HepG2 (cell line): ENCODE measurements at regions not wholly inside any gene's neighbourhood (a gene's known extent, or its start where the extent isn't known, plus 50 kb on each side); places are given as distances from the start of the nearest gene placed in this dataset.

Experiments used
- ATAC-seq: fragments of 200-7000 bp; cut with Tn5 transposase; 3 replicates; pipeline ENCODE4 v1.9.1; 2020; ENCODE audit warnings: mild to moderate bottlenecking, moderate library complexity
- BruUV-seq: library from RNA; stranded (reverse); fragments of 400-500 nt; replicated peaks from 2 replicates; lab custom pipeline; 2021; lab: Mats Ljungman, UMichigan
- CTCF ChIA-PET: fragments of 300-600 bp; formaldehyde crosslinking; extraction: SDS; loops from one replicate; lab custom pipeline; 2021; ENCODE audit warnings: low total read pairs, inconsistent platforms, low intra/inter-chr PET ratio; lab: Yijun Ruan, JAX
- POLR2A ChIA-PET: fragments of 350-600 bp; sonication (Branson Sonifier 250); formaldehyde crosslinking; loops from one replicate; lab custom pipeline; 2020; ENCODE audit warnings: antibody characterized with exemption, inconsistent platforms; lab: Yijun Ruan, JAX
- DNase-seq: peaks from one replicate; pipeline ENCODE4 v3.0.0-alpha.2; 2015; ENCODE audit warnings: low spot score
- FAIRE-seq: peaks from 3 replicates; lab custom pipeline; 2011; peaks lifted over from hg19 to GRCh38; lab: Jason Lieb, UNC
- H2AFZ ChIP-seq: one replicate; pipeline ENCODE4 v1.6.1; 2011; ENCODE audit warnings: low read length, inconsistent platforms
- H3K27ac ChIP-seq: fragments of 300-600 bp; 3 replicates; pipeline ENCODE4 v1.8.0; 2011; ENCODE audit warnings: mixed run types, mild to moderate bottlenecking, mixed read lengths, low read length, inconsistent platforms; ENCODE audit not compliant: insufficient read depth; ENCODE audit errors: extremely low read length
- H3K27me3 ChIP-seq, 2 experiments: fragments of 200-600 bp in 1 of 2; 2 replicates in 1 of 2; 3 replicates in 1 of 2; pipeline versions ENCODE4 v1.6.0 to v1.8.0; 2011; ENCODE audit warnings: low read length in 2 of 2, mild to moderate bottlenecking in 2 of 2, moderate library complexity in 2 of 2, inconsistent platforms in 1 of 2; ENCODE audit not compliant: insufficient read depth in 2 of 2, control insufficient read depth in 1 of 2
- H3K36me3 ChIP-seq, 2 experiments: fragments of 200-600 bp in 1 of 2; replicated peaks in 1 of 2; 2 replicates in 1 of 2; 3 replicates in 1 of 2; pipeline versions ENCODE4 v1.5.1 to v1.8.0; 2011; ENCODE audit warnings: low read length in 2 of 2, inconsistent platforms in 1 of 2; ENCODE audit not compliant: insufficient read depth in 2 of 2, control insufficient read depth in 1 of 2
- H3K4me1 ChIP-seq: 2 replicates; pipeline ENCODE4 v1.5.1; 2012; ENCODE audit warnings: low read length, inconsistent platforms; ENCODE audit not compliant: insufficient read depth
- H3K4me2 ChIP-seq: 2 replicates; pipeline ENCODE4 v1.6.0; 2011; ENCODE audit warnings: low read depth, low read length, inconsistent platforms
- H3K4me3 ChIP-seq, 3 experiments: fragments of 200-600 bp in 1 of 3; sonication (generic), shearing (Covaris generic) in 1 of 3; replicated peaks in 1 of 3; 2 replicates each; pipeline ENCODE4 v1.5.1; 2011 to 2016; ENCODE audit warnings: low read length in 3 of 3, inconsistent platforms in 2 of 3, low read depth in 2 of 3, mild to moderate bottlenecking in 2 of 3, control low read depth in 1 of 3, mixed read lengths in 1 of 3; ENCODE audit not compliant: insufficient read depth in 1 of 3
- H3K79me2 ChIP-seq: one replicate; pipeline ENCODE4 v1.6.1; 2011; ENCODE audit warnings: low read length, inconsistent platforms; ENCODE audit not compliant: insufficient read depth
- H3K9ac ChIP-seq: 2 replicates; pipeline ENCODE4 v1.6.0; 2011; ENCODE audit warnings: mild to moderate bottlenecking, low read depth, low read length, inconsistent platforms; ENCODE audit not compliant: insufficient read depth
- H3K9me3 ChIP-seq: 2 replicates; pipeline ENCODE4 v1.5.1; 2012; ENCODE audit warnings: mild to moderate bottlenecking, low read length
- H4K20me1 ChIP-seq: 2 replicates; pipeline ENCODE4 v1.6.0; 2011; ENCODE audit warnings: inconsistent platforms, mild to moderate bottlenecking, low read length, moderate library complexity; ENCODE audit not compliant: insufficient read depth
- CAMTA2 ChIP-seq: sonication (generic); formaldehyde crosslinking; IDR thresholded peaks from 2 replicates; pipeline ENCODE4 v1.4.0; 2020; ENCODE audit warnings: mild to moderate bottlenecking, missing genetic modification reagents, borderline replicate concordance
- RARG ChIP-seq: sonication (generic); formaldehyde crosslinking; IDR thresholded peaks from 2 replicates; pipeline ENCODE4 v1.4.0; 2020; ENCODE audit warnings: low read depth, mild to moderate bottlenecking, missing genetic modification reagents
- SAP130 ChIP-seq: IDR thresholded peaks from 2 replicates; pipeline ENCODE4 v1.6.1; 2016; ENCODE audit warnings: low read depth
- THAP7 ChIP-seq: sonication (generic); formaldehyde crosslinking; IDR thresholded peaks from 2 replicates; pipeline ENCODE4 v1.8.1; 2023; ENCODE audit warnings: mild to moderate bottlenecking, missing genetic modification reagents
- XRCC5 ChIP-seq: fragments of 200-400 bp; formaldehyde crosslinking; optimal IDR thresholded peaks from 2 replicates; pipeline ENCODE3; 2017; ENCODE audit warnings: mild to moderate bottlenecking, low read length
- ZBTB37 ChIP-seq: sonication (generic); formaldehyde crosslinking; IDR thresholded peaks from 2 replicates; pipeline ENCODE4 v1.4.0; 2020; ENCODE audit warnings: mild to moderate bottlenecking, missing genetic modification reagents
- ZKSCAN1 ChIP-seq: fragments of 150-350 bp; IDR thresholded peaks from 2 replicates; pipeline ENCODE4 v1.6.1; 2014; ENCODE audit warnings: low read length
- ZNF280B ChIP-seq: sonication (generic); formaldehyde crosslinking; IDR thresholded peaks from 2 replicates; pipeline ENCODE4 v1.5.0; 2020; ENCODE audit warnings: missing genetic modification reagents, mild to moderate bottlenecking, borderline replicate concordance
- ZZZ3 ChIP-seq: sonication (generic); formaldehyde crosslinking; IDR thresholded peaks from 2 replicates; pipeline ENCODE4 v1.4.0; 2020; ENCODE audit warnings: missing genetic modification reagents, mild to moderate bottlenecking, borderline replicate concordance
- WGBS: methylation state at CpG from one replicate; pipeline ENCODE4 v1.1.6; 2017; ENCODE audit warnings: low lambda C conversion rate; 5-methylcytosine and 5-hydroxymethylcytosine counted together
- in situ Hi-C: cut with HindIII; loops from 2 replicates; pipeline ENCODE4 v1.10.0; 2017; ENCODE audit warnings: low pct_unique_long_range_greater_than_20kb; ENCODE audit not compliant: extremely low pct_ligation_motif_present
- intact Hi-C: fragments of 100-400 bp; cut with micrococcal nuclease; formaldehyde crosslinking; loops from one replicate; pipeline ENCODE4 v1.10.0; 2022; ENCODE audit not compliant: unreplicated experiment

- 12% methylated on average over 2 of the region's 2 CpGs for WGBS
- ChIA-PET CTCF (no interaction called here), POLR2A (no interaction called here)
- no TSS peak for BruUV-seq
- in situ Hi-C loops (no loop called here), intact Hi-C loops (no loop called here)
- no peak overlapping the region for H3K4me2 ChIP-seq
- H3K27ac ChIP-seq = no peak overlapping the region
- no peak overlapping the region for H3K4me3 ChIP-seq
- H2AFZ ChIP-seq = no peak overlapping the region
- no peaks in the 10 kb centered on the region for H3K9me3 ChIP-seq
- H3K9ac ChIP-seq = no peak overlapping the region
- H3K27me3 ChIP-seq = no peaks in the 10 kb centered on the region
- TF ChIP-seq XRCC5 (no peak), SAP130 (no peak), ZBTB37 (CRISPR knock-in tag) (no peak), ZKSCAN1 (no peak), RARG (CRISPR knock-in tag) (no peak), ZNF280B (CRISPR knock-in tag) (no peak), CAMTA2 (CRISPR knock-in tag) (no peak), ZZZ3 (CRISPR knock-in tag) (no peak), THAP7 (CRISPR knock-in tag) (no peak)
- no peak for FAIRE-seq
- no peaks in the 10 kb centered on the region for H3K36me3 ChIP-seq
- H4K20me1 ChIP-seq = no peaks in the 10 kb centered on the region
- no peak for ATAC-seq
- DNase-seq = no peak
- H3K4me1 ChIP-seq = no peaks in the 10 kb centered on the region
- no peaks in the 10 kb centered on the region for H3K79me2 ChIP-seq
Measured at GRCh38 chr5:100319885-100320284, 215.3 kb upstream of the FAM174A start.
